ENCODE measurements at regions not wholly inside any gene's neighbourhood (a gene's known extent, or its start where the extent isn't known, plus 50 kb on each side); places are given as distances from the start of the nearest gene placed in this dataset.

DNA sequence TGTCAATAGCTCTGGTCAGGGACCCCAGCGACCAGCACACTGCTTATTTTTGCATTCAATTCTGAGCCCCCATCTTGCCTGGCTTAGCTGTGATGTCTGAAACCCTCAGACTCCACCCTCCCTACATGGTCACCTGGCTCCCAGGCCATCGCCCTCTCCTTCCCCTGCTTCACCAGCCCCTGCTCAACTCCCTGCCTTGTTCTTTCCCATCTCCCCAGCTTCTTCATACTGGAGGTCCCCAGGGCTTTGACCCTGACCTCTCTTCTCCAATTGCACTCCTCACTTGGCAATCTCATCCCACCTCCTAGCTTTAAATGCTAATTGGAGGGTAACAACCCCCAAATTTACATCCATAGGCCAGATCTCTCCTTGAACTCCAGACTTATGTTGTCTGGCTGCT, 84.3 kb upstream of the GNAZ start:
- Histone ChIP-seq H3K27me3 (ENCODE audit: control insufficient read depth, insufficient read depth, low read length) (no peaks in the 10 kb centered on the region), H3K9ac (ENCODE audit: low read length in 3 of 3) (no peak overlapping the region), H3K4me3 (ENCODE audit: low read length in 3 of 3) (no peak overlapping the region), H3K9me3 (ENCODE audit: control insufficient read depth in 2 of 3, insufficient read depth in 1 of 3, low read length in 3 of 3) (no peaks in the 10 kb centered on the region), H3K4me1 (ENCODE audit: control insufficient read depth in 2 of 3, insufficient read depth in 2 of 3, low read depth in 1 of 3, low read length in 3 of 3) (no peaks in the 10 kb centered on the region), H3K36me3 (ENCODE audit: control insufficient read depth in 2 of 3, insufficient read depth in 3 of 3, low read length in 3 of 3) (no peaks in the 10 kb centered on the region), H3K27ac (ENCODE audit: low read depth in 2 of 2, low read length in 2 of 2) (no peak overlapping the region)
- DNase-seq (no peak), FAIRE-seq (no peak)
- intact Hi-C loops (cut with DNase I), result no loop called here
- TF ChIP-seq, protein P1, sequence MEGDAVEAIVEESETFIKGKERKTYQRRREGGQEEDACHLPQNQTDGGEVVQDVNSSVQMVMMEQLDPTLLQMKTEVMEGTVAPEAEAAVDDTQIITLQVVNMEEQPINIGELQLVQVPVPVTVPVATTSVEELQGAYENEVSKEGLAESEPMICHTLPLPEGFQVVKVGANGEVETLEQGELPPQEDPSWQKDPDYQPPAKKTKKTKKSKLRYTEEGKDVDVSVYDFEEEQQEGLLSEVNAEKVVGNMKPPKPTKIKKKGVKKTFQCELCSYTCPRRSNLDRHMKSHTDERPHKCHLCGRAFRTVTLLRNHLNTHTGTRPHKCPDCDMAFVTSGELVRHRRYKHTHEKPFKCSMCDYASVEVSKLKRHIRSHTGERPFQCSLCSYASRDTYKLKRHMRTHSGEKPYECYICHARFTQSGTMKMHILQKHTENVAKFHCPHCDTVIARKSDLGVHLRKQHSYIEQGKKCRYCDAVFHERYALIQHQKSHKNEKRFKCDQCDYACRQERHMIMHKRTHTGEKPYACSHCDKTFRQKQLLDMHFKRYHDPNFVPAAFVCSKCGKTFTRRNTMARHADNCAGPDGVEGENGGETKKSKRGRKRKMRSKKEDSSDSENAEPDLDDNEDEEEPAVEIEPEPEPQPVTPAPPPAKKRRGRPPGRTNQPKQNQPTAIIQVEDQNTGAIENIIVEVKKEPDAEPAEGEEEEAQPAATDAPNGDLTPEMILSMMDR (IDR thresholded peaks at IDR 0.05; ENCODE audit: borderline replicate concordance, extremely low read depth, insufficient read depth), result no peak

- no peaks in the 10 kb centered on the region for H3K9me3 ChIP-seq (ENCODE audit: control insufficient read depth in 2 of 3, insufficient read depth in 1 of 3, low read length in 3 of 3)
- FAIRE-seq (no peak), DNase-seq (no peak)
- H3K4me3 ChIP-seq (ENCODE audit: low read length in 3 of 3), result no peak overlapping the region
- no peak overlapping the region for H3K27ac ChIP-seq (ENCODE audit: low read depth in 2 of 2, low read length in 2 of 2)
- H3K27me3 ChIP-seq (ENCODE audit: control insufficient read depth, insufficient read depth, low read length), result no peaks in the 10 kb centered on the region
- intact Hi-C loops (cut with DNase I), result no loop called here
- TF ChIP-seq, protein P1 (IDR thresholded peaks at IDR 0.05; ENCODE audit: borderline replicate concordance, extremely low read depth, insufficient read depth), result no peak
- H3K36me3 ChIP-seq (ENCODE audit: control insufficient read depth in 2 of 3, insufficient read depth in 3 of 3, low read length in 3 of 3), result no peaks in the 10 kb centered on the region
- H3K4me1 ChIP-seq (ENCODE audit: control insufficient read depth in 2 of 3, insufficient read depth in 2 of 3, low read depth in 1 of 3, low read length in 3 of 3), result no peaks in the 10 kb centered on the region
- no peak overlapping the region for H3K9ac ChIP-seq (ENCODE audit: low read length in 3 of 3)
These were observed 83.7 kb upstream of the GNAZ start for GRCh38 chr22:22986640-22987039.

DNA sequence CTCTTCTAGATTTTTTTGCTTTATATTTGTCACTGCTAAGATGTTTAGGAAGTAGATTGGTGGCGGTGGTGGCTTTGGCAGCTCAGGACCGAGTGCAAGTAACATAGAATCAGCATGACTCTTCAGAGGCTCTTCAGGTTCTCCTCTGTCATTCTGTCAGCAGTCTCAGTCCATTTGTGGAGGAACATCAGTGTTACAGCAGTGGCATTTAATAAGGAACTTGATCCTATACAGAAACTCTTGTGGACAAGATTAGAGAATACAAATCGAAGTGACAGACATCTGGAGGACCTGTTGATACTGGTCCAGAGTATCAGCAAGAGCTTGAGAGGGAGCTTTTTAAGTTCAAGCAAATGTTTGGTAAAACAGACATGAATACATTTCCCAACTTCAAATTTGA, 82.2 kb upstream of the GNAZ start:
- TF ChIP-seq, protein P1 (IDR thresholded peaks at IDR 0.05; ENCODE audit: borderline replicate concordance, extremely low read depth, insufficient read depth), result no peak
- intact Hi-C loops (cut with DNase I), result no loop called here
- no peaks in the 10 kb centered on the region for H3K9me3 ChIP-seq (ENCODE audit: control insufficient read depth in 2 of 3, insufficient read depth in 1 of 3, low read length in 3 of 3)
- H3K27ac ChIP-seq (ENCODE audit: low read depth in 2 of 2, low read length in 2 of 2), result no peak overlapping the region
- FAIRE-seq, result no peak
- no peaks in the 10 kb centered on the region for H3K27me3 ChIP-seq (ENCODE audit: control insufficient read depth, insufficient read depth, low read length)
- no peak for DNase-seq
- H3K4me3 ChIP-seq (ENCODE audit: low read length in 3 of 3), result no peak overlapping the region
- no peak overlapping the region for H3K9ac ChIP-seq (ENCODE audit: low read length in 3 of 3)
- H3K36me3 ChIP-seq (ENCODE audit: control insufficient read depth in 2 of 3, insufficient read depth in 3 of 3, low read length in 3 of 3), result no peaks in the 10 kb centered on the region
- H3K4me1 ChIP-seq (ENCODE audit: control insufficient read depth in 2 of 3, insufficient read depth in 2 of 3, low read depth in 1 of 3, low read length in 3 of 3), result no peaks in the 10 kb centered on the region

DNA sequence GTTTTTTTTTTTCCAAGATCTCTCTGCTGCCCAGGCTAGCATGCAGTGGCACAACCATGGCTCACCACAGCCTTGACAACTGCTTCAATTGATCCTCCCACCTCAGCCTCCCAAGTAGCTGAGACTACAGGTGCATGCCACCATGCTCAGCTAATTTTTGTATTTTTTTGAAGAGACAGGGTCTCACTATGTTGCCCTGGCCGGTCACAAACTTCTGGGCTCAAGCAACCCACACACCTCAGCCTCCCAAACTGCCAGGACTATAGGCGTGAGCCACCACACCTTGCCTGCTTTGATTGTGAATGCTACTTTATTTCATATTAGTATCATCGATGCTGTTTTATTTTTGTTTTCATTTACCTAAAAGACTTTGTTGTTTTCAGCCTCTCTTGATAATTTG, 81.5 kb upstream of the GNAZ start:
- intact Hi-C loops (cut with DNase I), result no loop called here
- TF ChIP-seq, protein P1 (IDR thresholded peaks at IDR 0.05; ENCODE audit: borderline replicate concordance, extremely low read depth, insufficient read depth), result no peak
- Histone ChIP-seq H3K27me3 (ENCODE audit: control insufficient read depth, insufficient read depth, low read length) (no peaks in the 10 kb centered on the region), H3K9me3 (ENCODE audit: control insufficient read depth in 2 of 3, insufficient read depth in 1 of 3, low read length in 3 of 3) (no peaks in the 10 kb centered on the region), H3K27ac (ENCODE audit: low read depth in 2 of 2, low read length in 2 of 2) (no peak overlapping the region), H3K4me1 (ENCODE audit: control insufficient read depth in 2 of 3, insufficient read depth in 2 of 3, low read depth in 1 of 3, low read length in 3 of 3) (no peaks in the 10 kb centered on the region), H3K9ac (ENCODE audit: low read length in 3 of 3) (no peak overlapping the region), H3K4me3 (ENCODE audit: low read length in 3 of 3) (no peak overlapping the region), H3K36me3 (ENCODE audit: control insufficient read depth in 2 of 3, insufficient read depth in 3 of 3, low read length in 3 of 3) (no peaks in the 10 kb centered on the region)
- no peak for FAIRE-seq
- DNase-seq, result no peak

Data from kidney (tissue), 13 donors.